SU-DHL-6 (cell line): ENCODE measurements at regions not wholly inside any gene's neighbourhood (a gene's known extent, or its start where the extent isn't known, plus 50 kb on each side); places are given as distances from the start of the nearest gene placed in this dataset.

Source experiments
- H2AFZ ChIP-seq: fragments of 200-600 bp; sonication (generic); 2 replicates; pipeline ENCODE4 v1.6.1; 2014; ENCODE audit warnings: low read depth, mild to moderate bottlenecking, moderate library complexity, mixed read lengths, antibody characterized with exemption, low read length; ENCODE audit not compliant: severe bottlenecking
- H3F3A ChIP-seq: fragments of 200-600 bp; shearing (Covaris generic); 2 replicates; pipeline ENCODE4 v1.6.0; 2016; ENCODE audit warnings: antibody characterized with exemption, mild to moderate bottlenecking; ENCODE audit not compliant: insufficient read depth
- H3K27ac ChIP-seq: fragments of 200-600 bp; sonication (generic); 2 replicates; pipeline ENCODE4 v1.5.1; 2016; ENCODE audit warnings: low read depth, mild to moderate bottlenecking, low read length, moderate library complexity, mixed read lengths
- H3K27me3 ChIP-seq: fragments of 200-600 bp; sonication (generic), shearing (Covaris generic); 2 replicates; pipeline ENCODE4 v1.6.0; 2014; ENCODE audit warnings: mild to moderate bottlenecking, low read length
- H3K36me3 ChIP-seq: fragments of 200-600 bp; sonication (generic); 2 replicates; pipeline ENCODE4 v1.6.1; 2014; ENCODE audit warnings: mild to moderate bottlenecking, low read length, mixed read lengths
- H3K4me2 ChIP-seq: fragments of 300-600, 200-600 bp; shearing (Covaris generic), sonication (generic); 2 replicates; pipeline ENCODE4 v1.6.0; 2014; ENCODE audit warnings: low read length, low read depth, mild to moderate bottlenecking; ENCODE audit not compliant: poor library complexity, severe bottlenecking
- H3K4me3 ChIP-seq: fragments of 200-600 bp; sonication (generic); 2 replicates; pipeline ENCODE4 v1.5.1; 2014; ENCODE audit warnings: antibody characterized with exemption, low read length, mild to moderate bottlenecking, mixed read lengths; ENCODE audit not compliant: insufficient read depth, poor library complexity, severe bottlenecking
- H3K79me2 ChIP-seq: fragments of 200-600 bp; sonication (generic); 2 replicates; pipeline ENCODE4 v1.6.1; 2014; ENCODE audit warnings: mild to moderate bottlenecking, low read length, moderate library complexity; ENCODE audit not compliant: insufficient read depth
- H3K9ac ChIP-seq: fragments of 200-600 bp; sonication (generic); 2 replicates; pipeline ENCODE4 v1.7.0; 2014; ENCODE audit warnings: mild to moderate bottlenecking, low read length
- H3K9me2 ChIP-seq: fragments of 200-600 bp; sonication (generic); replicated peaks from 2 replicates; pipeline ENCODE4 v1.6.1; 2014; ENCODE audit warnings: low read length; ENCODE audit not compliant: insufficient read depth
- H3K9me3 ChIP-seq: fragments of 200-600 bp; sonication (generic); 2 replicates; pipeline ENCODE4 v1.6.1; 2014; ENCODE audit warnings: low read length, mixed read lengths; ENCODE audit not compliant: insufficient read depth
- H4K20me1 ChIP-seq: fragments of 200-600 bp; sonication (generic); 2 replicates; pipeline ENCODE4 v1.6.1; 2014; ENCODE audit warnings: low read depth, mild to moderate bottlenecking, antibody characterized with exemption, low read length, moderate library complexity, mixed read lengths
- EZH2phosphoT487 ChIP-seq: fragments of 200-600 bp; sonication (generic), shearing (Covaris generic); conservative IDR thresholded peaks from 2 replicates; pipeline ENCODE4 v1.6.1; 2018; ENCODE audit warnings: mild to moderate bottlenecking, antibody characterized with exemption, low read length, moderate library complexity, mixed read lengths
- TF ChIP-seq, protein P1 (sequence below): fragments of 200-600 bp; sonication (generic); IDR thresholded peaks from one replicate; pipeline ENCODE4 v1.5.1; 2017; ENCODE audit warnings: antibody characterized with exemption, mild to moderate bottlenecking, low read length, moderate library complexity; ENCODE audit not compliant: insufficient read depth, poor library complexity, severe bottlenecking

DNA sequence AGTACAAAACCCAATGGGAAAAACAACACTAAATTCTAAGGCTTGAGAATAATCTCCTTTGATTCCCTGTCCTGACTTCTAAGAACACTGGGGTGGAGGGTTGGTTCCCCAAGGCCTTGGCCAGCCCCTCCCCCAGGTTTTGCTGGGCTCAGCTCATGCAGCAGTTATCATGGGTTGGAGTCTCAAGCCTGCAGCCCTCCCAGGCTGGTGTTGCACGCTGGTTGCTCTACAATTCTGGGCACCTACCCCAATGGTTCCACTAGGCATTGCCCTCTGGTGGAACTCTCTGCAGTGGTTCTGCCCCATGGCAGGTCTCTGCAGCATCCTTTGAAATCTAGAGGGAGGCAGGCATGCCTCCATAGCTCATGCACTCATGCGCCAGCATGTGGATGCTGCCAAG, 184.4 kb upstream of the PALMD start:
- Histone ChIP-seq H3K4me2 (no peak overlapping the region), H2AFZ (no peak overlapping the region), H3F3A (no peaks in the 10 kb centered on the region), H3K4me3 (no peak overlapping the region), H4K20me1 (no peaks in the 10 kb centered on the region), H3K27ac (no peak overlapping the region), H3K79me2 (no peaks in the 10 kb centered on the region), H3K27me3 (no peaks in the 10 kb centered on the region), H3K9ac (no peak overlapping the region), H3K36me3 (no peaks in the 10 kb centered on the region), H3K9me3 (no peaks in the 10 kb centered on the region), H3K9me2 (no peaks in the 10 kb centered on the region)
- no peak for TF ChIP-seq EZH2phosphoT487
- TF ChIP-seq, protein P1, sequence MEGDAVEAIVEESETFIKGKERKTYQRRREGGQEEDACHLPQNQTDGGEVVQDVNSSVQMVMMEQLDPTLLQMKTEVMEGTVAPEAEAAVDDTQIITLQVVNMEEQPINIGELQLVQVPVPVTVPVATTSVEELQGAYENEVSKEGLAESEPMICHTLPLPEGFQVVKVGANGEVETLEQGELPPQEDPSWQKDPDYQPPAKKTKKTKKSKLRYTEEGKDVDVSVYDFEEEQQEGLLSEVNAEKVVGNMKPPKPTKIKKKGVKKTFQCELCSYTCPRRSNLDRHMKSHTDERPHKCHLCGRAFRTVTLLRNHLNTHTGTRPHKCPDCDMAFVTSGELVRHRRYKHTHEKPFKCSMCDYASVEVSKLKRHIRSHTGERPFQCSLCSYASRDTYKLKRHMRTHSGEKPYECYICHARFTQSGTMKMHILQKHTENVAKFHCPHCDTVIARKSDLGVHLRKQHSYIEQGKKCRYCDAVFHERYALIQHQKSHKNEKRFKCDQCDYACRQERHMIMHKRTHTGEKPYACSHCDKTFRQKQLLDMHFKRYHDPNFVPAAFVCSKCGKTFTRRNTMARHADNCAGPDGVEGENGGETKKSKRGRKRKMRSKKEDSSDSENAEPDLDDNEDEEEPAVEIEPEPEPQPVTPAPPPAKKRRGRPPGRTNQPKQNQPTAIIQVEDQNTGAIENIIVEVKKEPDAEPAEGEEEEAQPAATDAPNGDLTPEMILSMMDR, result no peak

DNA sequence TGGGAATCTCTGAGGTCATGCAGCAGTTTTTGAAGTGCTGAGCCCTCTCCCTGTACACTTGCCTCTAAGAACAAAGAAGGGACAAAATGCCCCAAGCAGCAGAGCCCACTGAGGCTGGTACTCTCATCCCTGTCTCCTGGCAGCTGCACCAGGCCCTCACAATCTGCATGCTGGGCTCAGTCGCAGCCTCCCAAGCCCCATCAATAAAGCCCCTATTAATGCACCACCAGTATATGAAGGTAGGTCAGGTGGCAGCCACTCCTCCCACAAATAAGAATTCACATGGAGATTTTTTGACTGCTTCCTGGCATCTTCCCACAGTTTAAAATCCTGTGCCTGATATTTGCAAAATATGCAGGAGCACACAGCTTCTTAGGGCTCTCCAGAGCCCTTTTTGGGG, 181.2 kb upstream of the PALMD start:
- H3K27me3 ChIP-seq, result no peaks in the 10 kb centered on the region
- no peaks in the 10 kb centered on the region for H3K9me2 ChIP-seq
- no peaks in the 10 kb centered on the region for H4K20me1 ChIP-seq
- H3K36me3 ChIP-seq, result no peaks in the 10 kb centered on the region
- H3K4me3 ChIP-seq, result no peak overlapping the region
- H3K9ac ChIP-seq, result no peak overlapping the region
- no peak overlapping the region for H2AFZ ChIP-seq
- H3K9me3 ChIP-seq, result no peaks in the 10 kb centered on the region
- no peak overlapping the region for H3K4me2 ChIP-seq
- H3F3A ChIP-seq, result no peaks in the 10 kb centered on the region
- TF ChIP-seq EZH2phosphoT487, result no peak
- TF ChIP-seq, protein P1, result no peak
- no peak overlapping the region for H3K27ac ChIP-seq
- no peaks in the 10 kb centered on the region for H3K79me2 ChIP-seq

DNA sequence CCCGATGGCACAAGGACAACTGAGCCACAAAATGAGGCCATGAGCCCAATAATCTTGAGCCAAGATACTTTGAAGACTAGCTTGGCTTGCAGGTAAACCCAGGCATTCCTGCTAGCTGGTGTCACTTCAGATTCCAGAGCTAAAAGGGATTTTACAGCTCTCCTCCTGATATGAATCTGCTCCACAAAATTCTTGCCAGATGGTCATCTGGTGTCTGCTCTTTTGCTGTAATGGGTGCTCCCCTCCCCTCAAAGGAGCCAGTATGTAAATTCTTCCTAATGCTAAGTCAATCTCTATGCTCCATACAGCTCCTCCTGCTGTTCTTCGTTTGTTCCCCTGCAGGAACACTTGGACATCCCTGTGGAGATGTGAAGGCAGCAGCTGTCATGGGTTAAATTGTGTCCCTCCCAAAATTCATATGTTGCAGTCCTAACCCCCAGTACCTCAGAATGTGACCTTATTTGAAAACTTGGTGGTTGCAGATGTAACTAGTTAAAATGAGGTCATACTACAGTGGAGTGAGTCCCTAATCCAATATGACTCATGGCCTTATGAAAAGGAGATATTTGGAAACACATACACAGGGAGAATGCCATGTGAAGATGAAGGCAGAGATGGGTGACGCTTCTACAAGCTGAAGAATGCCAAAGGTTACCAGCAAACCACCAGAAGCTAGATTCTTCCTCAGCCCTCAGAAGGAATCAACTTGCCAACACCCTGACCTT, 180.6 kb upstream of the PALMD start:
- Histone ChIP-seq H3K4me2 (no peak overlapping the region), H2AFZ (no peak overlapping the region), H3K9me2 (no peaks in the 10 kb centered on the region), H3K27me3 (no peaks in the 10 kb centered on the region), H3K79me2 (no peaks in the 10 kb centered on the region), H3K36me3 (no peaks in the 10 kb centered on the region), H3K9me3 (no peaks in the 10 kb centered on the region), H4K20me1 (no peaks in the 10 kb centered on the region), H3K4me3 (no peak overlapping the region), H3F3A (no peaks in the 10 kb centered on the region), H3K9ac (no peak overlapping the region), H3K27ac (no peak overlapping the region)
- TF ChIP-seq EZH2phosphoT487, result no peak
- TF ChIP-seq, protein P1, result no peak
